Keratinocyte (primary cell): ENCODE measurements at regions not wholly inside any gene's neighbourhood (a gene's known extent, or its start where the extent isn't known, plus 50 kb on each side); places are given as distances from the start of the nearest gene placed in this dataset.
"Not testable (repeated sequence)": the region's sequence is repeated elsewhere in the genome, so short reads cannot be mapped to it uniquely, and the experiment has no call there.

Source experiments
- DNase-seq: peaks from one replicate; pipeline ENCODE4 v3.0.0-alpha.2; 2011; ENCODE audit warnings: low read depth, missing footprints, low spot score
- FAIRE-seq: peaks from 2 replicates; lab custom pipeline; 2011; peaks lifted over from hg19 to GRCh38; lab: Jason Lieb, UNC
- H2AFZ ChIP-seq: 2 replicates; pipeline ENCODE4 v1.6.0; 2012; ENCODE audit warnings: low read length, control low read depth, inconsistent platforms; ENCODE audit not compliant: control insufficient read depth
- H3K27ac ChIP-seq: 2 replicates; pipeline ENCODE4 v1.5.1; 2011; ENCODE audit warnings: low read length; ENCODE audit not compliant: control insufficient read depth, insufficient read depth
- H3K27me3 ChIP-seq: 3 replicates; pipeline ENCODE4 v1.6.0; 2011; ENCODE audit warnings: low read length; ENCODE audit not compliant: control insufficient read depth, insufficient read depth; ENCODE audit errors: extremely low read depth
- H3K36me3 ChIP-seq, 2 experiments: 2 replicates in 1 of 2; 3 replicates in 1 of 2; pipeline ENCODE4 v1.5.1; 2011; ENCODE audit warnings: low read length in 2 of 2, mild to moderate bottlenecking in 1 of 2; ENCODE audit not compliant: control insufficient read depth in 2 of 2, insufficient read depth in 2 of 2; ENCODE audit errors: extremely low read depth in 1 of 2
- H3K4me1 ChIP-seq: 3 replicates; pipeline ENCODE4 v1.5.1; 2011; ENCODE audit warnings: low read length; ENCODE audit not compliant: control insufficient read depth, insufficient read depth; ENCODE audit errors: extremely low read depth
- H3K4me2 ChIP-seq: 3 replicates; pipeline ENCODE4 v1.6.0; 2011; ENCODE audit warnings: low read depth, low read length; ENCODE audit not compliant: control insufficient read depth, insufficient read depth; ENCODE audit errors: extremely low read depth
- H3K4me3 ChIP-seq, 3 experiments: fragments of 200-600 bp in 1 of 3; sonication (generic) in 1 of 3; 2 replicates in 2 of 3; 3 replicates in 1 of 3; pipeline ENCODE4 v1.5.1; 2011 to 2016; ENCODE audit warnings: low read length in 3 of 3, mild to moderate bottlenecking in 3 of 3, control low read depth in 2 of 3, inconsistent platforms in 1 of 3, low read depth in 1 of 3, mixed read lengths in 1 of 3, mixed run types in 1 of 3, moderate library complexity in 1 of 3; ENCODE audit not compliant: control insufficient read depth in 2 of 3, insufficient read depth in 2 of 3; ENCODE audit errors: extremely low read depth in 1 of 3
- H3K79me2 ChIP-seq: 2 replicates; pipeline ENCODE4 v1.6.0; 2012; ENCODE audit warnings: low read length; ENCODE audit not compliant: control insufficient read depth, insufficient read depth
- H3K9ac ChIP-seq: 3 replicates; pipeline ENCODE4 v1.6.0; 2011; ENCODE audit warnings: low read length; ENCODE audit not compliant: control insufficient read depth, insufficient read depth; ENCODE audit errors: extremely low read depth
- H3K9me1 ChIP-seq: 3 replicates; pipeline ENCODE4 v1.6.0; 2011; ENCODE audit warnings: low read length; ENCODE audit not compliant: control insufficient read depth, insufficient read depth; ENCODE audit errors: extremely low read depth
- H3K9me3 ChIP-seq: 2 replicates; pipeline ENCODE4 v1.5.1; 2012; ENCODE audit warnings: low read depth, low read length; ENCODE audit not compliant: control insufficient read depth
- H4K20me1 ChIP-seq: 3 replicates; pipeline ENCODE4 v1.6.0; 2011; ENCODE audit warnings: low read length; ENCODE audit not compliant: control insufficient read depth, insufficient read depth; ENCODE audit errors: extremely low read depth
- CTCF ChIP-seq, 3 experiments: IDR thresholded peaks in 1 of 3; conservative IDR thresholded peaks in 1 of 3; optimal IDR thresholded peaks in 1 of 3; 2 replicates in 2 of 3; 3 replicates in 1 of 3; pipeline versions ENCODE3 to v1.5.1; 2011; ENCODE audit warnings: low read length in 3 of 3, mild to moderate bottlenecking in 3 of 3, moderate library complexity in 2 of 3, control low read depth in 1 of 3, inconsistent platforms in 1 of 3; ENCODE audit not compliant: insufficient read depth in 2 of 3; ENCODE audit errors: extremely low read depth in 1 of 3
- EZH2 ChIP-seq: IDR thresholded peaks from one replicate; pipeline ENCODE4 v1.6.1; 2012; ENCODE audit warnings: inconsistent platforms, mild to moderate bottlenecking, low read length, moderate library complexity
- dilution Hi-C: fragments of 300-500 bp; cut with MboI; formaldehyde crosslinking; loops from one replicate; pipeline ENCODE4 v1.7.0; 2020; ENCODE audit warnings: low sequenced_read_pairs; ENCODE audit not compliant: extremely low pct_ligation_motif_present

GRCh38 chr15:29986946-29987345 is 95.8 kb upstream of the GOLGA8J start:
- Histone ChIP-seq H3K36me3 (no peaks in the 10 kb centered on the region), H3K4me2 (no peak overlapping the region), H2AFZ (no peak overlapping the region), H3K79me2 (no peaks in the 10 kb centered on the region), H3K9me3 (no peaks in the 10 kb centered on the region), H3K27me3 (no peaks in the 10 kb centered on the region), H4K20me1 (no peaks in the 10 kb centered on the region), H3K9ac (no peak overlapping the region), H3K27ac (no peak overlapping the region), H3K4me1 (no peaks in the 10 kb centered on the region), H3K4me3 (no peak overlapping the region), H3K9me1 (no peaks in the 10 kb centered on the region)
- DNase-seq = no peak
- TF ChIP-seq EZH2 (no peak), CTCF (optimal IDR thresholded peaks at IDR 0.05 in 1 of 3, IDR thresholded peaks at IDR 0.05 in 1 of 3, conservative IDR thresholded peaks at IDR 0.05 in 1 of 3; ENCODE audit: extremely low read depth in 1 of 3, insufficient read depth in 2 of 3, low read length in 3 of 3) (no peak)
- FAIRE-seq = no peak
- dilution Hi-C loops = no loop called here

GRCh38 chr15:29978411-29979382 is 104.1 kb upstream of the GOLGA8J start:
- H3K4me3 ChIP-seq = no peak overlapping the region
- DNase-seq (no peak), FAIRE-seq (no peak)
- no peaks in the 10 kb centered on the region for H3K9me1 ChIP-seq
- no peaks in the 10 kb centered on the region for H3K36me3 ChIP-seq
- TF ChIP-seq EZH2 (no peak), CTCF (optimal IDR thresholded peaks at IDR 0.05 in 1 of 3, IDR thresholded peaks at IDR 0.05 in 1 of 3, conservative IDR thresholded peaks at IDR 0.05 in 1 of 3; ENCODE audit: extremely low read depth in 1 of 3, insufficient read depth in 2 of 3, low read length in 3 of 3) (no peak)
- H3K4me1 ChIP-seq = no peaks in the 10 kb centered on the region
- no peaks in the 10 kb centered on the region for H4K20me1 ChIP-seq
- no peaks in the 10 kb centered on the region for H3K9me3 ChIP-seq
- no peaks in the 10 kb centered on the region for H3K27me3 ChIP-seq
- H2AFZ ChIP-seq = no peak overlapping the region
- no peak overlapping the region for H3K9ac ChIP-seq
- H3K4me2 ChIP-seq = no peak overlapping the region
- no peaks in the 10 kb centered on the region for H3K79me2 ChIP-seq
- no peak overlapping the region for H3K27ac ChIP-seq
- dilution Hi-C loops = no loop called here

- H3K4me2 ChIP-seq, H3K36me3 ChIP-seq, H2AFZ ChIP-seq, H3K27ac ChIP-seq, H3K4me3 ChIP-seq, H3K9ac ChIP-seq, H3K4me1 ChIP-seq, H3K79me2 ChIP-seq, H3K27me3 ChIP-seq, H4K20me1 ChIP-seq, H3K9me1 ChIP-seq, FAIRE-seq, H3K9me3 ChIP-seq, DNase-seq, dilution Hi-C loops: not testable (repeated sequence)
Measured at GRCh38 chr15:29974056-29974455, 108.7 kb upstream of the GOLGA8J start.
